PC-9 (cell line): ENCODE measurements at regions not wholly inside any gene's neighbourhood (a gene's known extent, or its start where the extent isn't known, plus 50 kb on each side); places are given as distances from the start of the nearest gene placed in this dataset.

Experiments used
- BruUV-seq: library from RNA; stranded (reverse); fragments of 400-500 nt; replicated peaks from 2 replicates; lab custom pipeline; 2021; lab: Mats Ljungman, UMichigan
- CTCF ChIA-PET: fragments of 300-600 bp; sonication (Branson Sonifier 250); formaldehyde crosslinking; loops from one replicate; lab custom pipeline; 2022; ENCODE audit warnings: antibody characterized with exemption; lab: Charles Lee
- POLR2A ChIA-PET: fragments of 300-600 bp; sonication (Branson Sonifier 250); formaldehyde crosslinking; loops from one replicate; lab custom pipeline; 2022; ENCODE audit warnings: antibody characterized with exemption; ENCODE audit not compliant: unreplicated experiment; lab: Charles Lee
- DNase-seq, 2 experiments: peaks; one replicate each; pipeline versions ENCODE4 v3.0.0 to v3.0.0-alpha.2; 2015 to 2022; ENCODE audit warnings: mixed read lengths in 1 of 2
- H2AFZ ChIP-seq: fragments of 200-600 bp; sonication (generic); 2 replicates; pipeline ENCODE4 v1.8.1; 2017; ENCODE audit warnings: antibody characterized with exemption
- H3F3A ChIP-seq: fragments of 200-600 bp; sonication (generic); 2 replicates; pipeline ENCODE4 v1.8.1; 2017; ENCODE audit warnings: antibody characterized with exemption, mild to moderate bottlenecking, low read depth; ENCODE audit not compliant: insufficient read depth
- H3K27ac ChIP-seq: fragments of 200-600 bp; sonication (generic); 2 replicates; pipeline ENCODE4 v1.6.1; 2016; ENCODE audit warnings: mixed run types
- H3K27me3 ChIP-seq: fragments of 200-600 bp; sonication (generic); 2 replicates; pipeline ENCODE4 v1.6.1; 2016; ENCODE audit warnings: low read depth, mixed run types; ENCODE audit not compliant: insufficient read depth
- H3K36me3 ChIP-seq: fragments of 200-600 bp; sonication (generic); 2 replicates; pipeline ENCODE4 v1.6.1; 2016; ENCODE audit warnings: low read depth, mixed run types
- H3K4me1 ChIP-seq: fragments of 200-600 bp; sonication (generic); replicated peaks from 2 replicates; pipeline ENCODE4 v1.6.1; 2016; ENCODE audit warnings: mixed run types; ENCODE audit not compliant: insufficient read depth
- H3K4me2 ChIP-seq: fragments of 200-600 bp; sonication (generic); 2 replicates; pipeline ENCODE4 v1.6.1; 2017; ENCODE audit warnings: mixed run types
- H3K4me3 ChIP-seq: fragments of 200-600 bp; sonication (generic); 2 replicates; pipeline ENCODE4 v1.6.1; 2016; ENCODE audit warnings: mixed run types
- H3K79me2 ChIP-seq: fragments of 200-600 bp; sonication (generic); 2 replicates; pipeline ENCODE4 v1.6.1; 2017; ENCODE audit warnings: low read depth, mixed run types
- H3K9me2 ChIP-seq: fragments of 200-600 bp; sonication (generic); 2 replicates; pipeline ENCODE4 v1.8.1; 2017; ENCODE audit warnings: mild to moderate bottlenecking; ENCODE audit not compliant: insufficient read depth
- H3K9me3 ChIP-seq: fragments of 200-600 bp; sonication (generic); 2 replicates; pipeline ENCODE4 v1.8.1; 2016; ENCODE audit warnings: low read depth; ENCODE audit not compliant: insufficient read depth
- H4K20me1 ChIP-seq: fragments of 200-600 bp; sonication (generic); 2 replicates; pipeline ENCODE4 v1.8.1; 2017; ENCODE audit not compliant: insufficient read depth
- EZH2 ChIP-seq: fragments of 200-600 bp; sonication (generic); IDR thresholded peaks from 2 replicates; pipeline ENCODE4 v1.8.0; 2017; ENCODE audit warnings: antibody characterized with exemption, low read depth
- intact Hi-C: fragments of 100-400 bp; cut with micrococcal nuclease; formaldehyde crosslinking; loops from one replicate; pipeline ENCODE4 v1.10.0; 2022; ENCODE audit not compliant: unreplicated experiment
- TF ChIP-seq, protein P1 (sequence below): fragments of 200-600 bp; sonication (generic); conservative IDR thresholded peaks from 2 replicates; pipeline ENCODE4 v1.6.1; 2017; ENCODE audit warnings: mixed run types, antibody characterized with exemption, mild to moderate bottlenecking, moderate library complexity

DNA sequence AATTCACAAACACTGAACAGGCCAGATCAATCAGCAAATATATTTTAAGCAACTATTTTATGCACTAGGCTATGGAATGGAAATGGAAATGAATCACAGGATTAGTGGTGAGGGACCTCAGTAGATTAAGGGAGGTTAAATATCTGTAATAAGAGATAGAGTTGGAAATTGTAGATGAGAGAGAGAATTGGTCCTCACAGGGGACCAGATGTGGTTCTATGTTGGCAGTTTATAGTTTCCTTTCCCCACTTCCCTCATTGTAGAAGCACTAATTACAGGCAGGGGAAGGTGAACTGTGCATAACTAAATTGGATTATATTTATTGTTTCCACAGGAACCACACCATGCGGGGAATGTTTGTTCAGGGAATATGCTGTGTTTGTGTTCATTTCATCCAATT, 496.2 kb downstream of the ARHGEF28 start:
- CTCF ChIA-PET, result no interaction called here
- Histone ChIP-seq H3K4me2 (no peak overlapping the region), H3K4me3 (no peak overlapping the region), H4K20me1 (no peaks in the 10 kb centered on the region), H3K9me3 (0 out of 2 replicates have a peak, but pooled peaks cover 5% of the 10 kb centered on the region), H3K27ac (no peak overlapping the region), H3K4me1 (0 out of 2 replicates have a peak, but pooled peaks cover 4% of the 10 kb centered on the region), H3F3A (no peaks in the 10 kb centered on the region), H3K79me2 (no peaks in the 10 kb centered on the region), H3K9me2 (no peaks in the 10 kb centered on the region), H3K36me3 (no peaks in the 10 kb centered on the region), H3K27me3 (no peaks in the 10 kb centered on the region), H2AFZ (no peak overlapping the region)
- BruUV-seq, result no TSS peak
- TF ChIP-seq EZH2, result no peak
- TF ChIP-seq, protein P1, sequence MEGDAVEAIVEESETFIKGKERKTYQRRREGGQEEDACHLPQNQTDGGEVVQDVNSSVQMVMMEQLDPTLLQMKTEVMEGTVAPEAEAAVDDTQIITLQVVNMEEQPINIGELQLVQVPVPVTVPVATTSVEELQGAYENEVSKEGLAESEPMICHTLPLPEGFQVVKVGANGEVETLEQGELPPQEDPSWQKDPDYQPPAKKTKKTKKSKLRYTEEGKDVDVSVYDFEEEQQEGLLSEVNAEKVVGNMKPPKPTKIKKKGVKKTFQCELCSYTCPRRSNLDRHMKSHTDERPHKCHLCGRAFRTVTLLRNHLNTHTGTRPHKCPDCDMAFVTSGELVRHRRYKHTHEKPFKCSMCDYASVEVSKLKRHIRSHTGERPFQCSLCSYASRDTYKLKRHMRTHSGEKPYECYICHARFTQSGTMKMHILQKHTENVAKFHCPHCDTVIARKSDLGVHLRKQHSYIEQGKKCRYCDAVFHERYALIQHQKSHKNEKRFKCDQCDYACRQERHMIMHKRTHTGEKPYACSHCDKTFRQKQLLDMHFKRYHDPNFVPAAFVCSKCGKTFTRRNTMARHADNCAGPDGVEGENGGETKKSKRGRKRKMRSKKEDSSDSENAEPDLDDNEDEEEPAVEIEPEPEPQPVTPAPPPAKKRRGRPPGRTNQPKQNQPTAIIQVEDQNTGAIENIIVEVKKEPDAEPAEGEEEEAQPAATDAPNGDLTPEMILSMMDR, result no peak
- intact Hi-C loops, result no loop called here
- no peak for DNase-seq
- POLR2A ChIA-PET, result no interaction called here

DNA sequence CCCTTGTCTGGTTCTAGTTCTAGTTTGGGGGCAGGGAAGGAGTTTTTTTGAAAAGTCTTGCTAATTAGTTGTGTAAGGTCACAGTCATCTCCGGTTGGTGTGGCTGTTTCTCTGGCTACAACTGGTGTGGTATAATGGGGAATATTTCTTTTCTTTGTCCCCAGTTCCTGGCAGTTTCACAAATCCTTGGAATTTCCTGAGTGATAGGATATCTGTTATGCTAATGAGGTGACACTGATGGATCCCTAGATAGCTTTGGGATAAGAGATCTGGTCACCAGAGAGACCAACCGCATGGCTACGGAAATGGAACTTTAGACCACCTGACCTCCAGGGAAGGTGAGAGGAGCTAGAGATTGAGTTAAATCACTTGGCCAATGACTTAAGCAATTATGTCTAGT, 494.6 kb downstream of the ARHGEF28 start:
- no peaks in the 10 kb centered on the region for H3K27me3 ChIP-seq
- no peaks in the 10 kb centered on the region for H3F3A ChIP-seq
- 0 out of 2 replicates have a peak, but pooled peaks cover 5% of the 10 kb centered on the region for H3K9me3 ChIP-seq
- ChIA-PET POLR2A (interaction anchor here (0.7 kb wide), 1 partner anchor 44 kb away, joined by 3 read pairs; no protein-coding TSS in a partner anchor), CTCF (no interaction called here)
- no peak overlapping the region for H3K27ac ChIP-seq
- H2AFZ ChIP-seq, result no peak overlapping the region
- no peak overlapping the region for H3K4me2 ChIP-seq
- H3K79me2 ChIP-seq, result no peaks in the 10 kb centered on the region
- H3K36me3 ChIP-seq, result no peaks in the 10 kb centered on the region
- H3K4me3 ChIP-seq, result no peak overlapping the region
- BruUV-seq, result no TSS peak
- TF ChIP-seq, protein P1, result no peak
- TF ChIP-seq EZH2, result no peak
- intact Hi-C loops, result no loop called here
- no peak for DNase-seq
- no peaks in the 10 kb centered on the region for H3K4me1 ChIP-seq
- no peaks in the 10 kb centered on the region for H4K20me1 ChIP-seq
- no peaks in the 10 kb centered on the region for H3K9me2 ChIP-seq

DNA sequence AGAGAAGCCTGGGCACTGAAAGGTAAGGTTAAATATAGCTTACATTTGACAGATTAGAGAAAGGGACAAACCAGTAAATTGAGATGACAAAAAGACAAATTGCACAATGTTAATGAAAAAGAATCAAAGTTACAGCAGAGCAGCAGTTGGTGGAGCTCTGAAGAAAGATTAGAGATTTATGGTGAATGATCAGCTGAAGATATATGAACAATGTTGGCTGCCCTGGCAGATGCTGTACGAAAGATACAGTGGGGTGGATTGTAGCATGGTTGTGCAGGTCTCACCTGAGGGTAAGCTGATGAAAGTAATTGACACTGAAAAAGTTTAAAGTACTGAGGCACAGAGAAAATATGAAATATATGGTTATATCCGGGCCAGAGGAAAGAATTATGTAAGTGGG, 492.1 kb downstream of the ARHGEF28 start:
- Histone ChIP-seq H3K27me3 (no peaks in the 10 kb centered on the region), H3K27ac (no peak overlapping the region), H4K20me1 (no peaks in the 10 kb centered on the region), H3K9me2 (no peaks in the 10 kb centered on the region), H3K4me3 (no peak overlapping the region), H3F3A (no peaks in the 10 kb centered on the region), H3K4me1 (no peaks in the 10 kb centered on the region), H2AFZ (no peak overlapping the region), H3K36me3 (no peaks in the 10 kb centered on the region), H3K4me2 (no peak overlapping the region), H3K79me2 (no peaks in the 10 kb centered on the region), H3K9me3 (0 out of 2 replicates have a peak, but pooled peaks cover 5% of the 10 kb centered on the region)
- TF ChIP-seq, protein P1, result no peak
- no peak for TF ChIP-seq EZH2
- no TSS peak for BruUV-seq
- no peak for DNase-seq
- POLR2A ChIA-PET, result no interaction called here
- intact Hi-C loops, result no loop called here
- CTCF ChIA-PET, result no interaction called here
